K562 (cell line): ENCODE measurements at regions not wholly inside any gene's neighbourhood (a gene's known extent, or its start where the extent isn't known, plus 50 kb on each side); places are given as distances from the start of the nearest gene placed in this dataset.

Experiments
- ATAC-seq: fragments of 200-7000 bp; cut with Tn5 transposase; 3 replicates; pipeline ENCODE4 v1.9.1; 2020; ENCODE audit warnings: moderate library complexity
- BruUV-seq: library from RNA; stranded (reverse); fragments of 400-500 nt; replicated peaks from 2 replicates; lab custom pipeline; 2021; lab: Mats Ljungman, UMichigan
- CTCF ChIA-PET: fragments of 300-600 bp; formaldehyde crosslinking; extraction: SDS; loops from one replicate; lab custom pipeline; 2021; ENCODE audit warnings: low intra/inter-chr PET ratio; lab: Yijun Ruan, JAX
- POLR2A ChIA-PET: fragments of 300-600, 350-650 bp; sonication (Branson Sonifier 250); formaldehyde crosslinking; extraction: SDS; loops from one replicate; lab custom pipeline; 2021; ENCODE audit warnings: antibody characterized with exemption, inconsistent platforms; lab: Yijun Ruan, JAX
- DNase-seq, 4 experiments: peaks; one replicate each; pipeline versions ENCODE4 v3.0.0 to v3.0.0-alpha.2; 2011 to 2018; ENCODE audit warnings: low spot score in 3 of 4, mixed read lengths in 3 of 4; ENCODE audit errors: extremely low read depth in 1 of 4
- FAIRE-seq: peaks from 2 replicates; lab custom pipeline; 2011; peaks lifted over from hg19 to GRCh38; lab: Jason Lieb, UNC
- H2AFZ ChIP-seq: 2 replicates; pipeline ENCODE4 v1.6.0; 2011; ENCODE audit warnings: low read depth, low read length, control low read depth, inconsistent platforms
- H3K27ac ChIP-seq: fragments of 200-600 bp; 3 replicates; pipeline ENCODE4 v1.8.0; 2011; ENCODE audit warnings: low read depth, mild to moderate bottlenecking, control low read depth, inconsistent platforms, low read length, moderate library complexity, mixed read lengths; ENCODE audit errors: extremely low read depth
- H3K27me3 ChIP-seq, 2 experiments: fragments of 300-600 bp in 1 of 2; 2 replicates in 1 of 2; 3 replicates in 1 of 2; pipeline versions ENCODE4 v1.6.0 to v1.8.0; 2011; ENCODE audit warnings: inconsistent platforms in 2 of 2, low read length in 2 of 2, mild to moderate bottlenecking in 1 of 2, mixed read lengths in 1 of 2, moderate library complexity in 1 of 2; ENCODE audit not compliant: control insufficient read depth in 2 of 2, insufficient read depth in 2 of 2
- H3K36me3 ChIP-seq: fragments of 300-600 bp; 3 replicates; pipeline ENCODE4 v1.8.0; 2011; ENCODE audit warnings: mild to moderate bottlenecking, low read length, inconsistent platforms; ENCODE audit not compliant: control insufficient read depth, insufficient read depth
- H3K4me1 ChIP-seq, 2 experiments: fragments of 200-600 bp in 1 of 2; replicated peaks in 1 of 2; 2 replicates in 1 of 2; 3 replicates in 1 of 2; pipeline versions ENCODE4 v1.5.1 to v1.8.0; 2011; ENCODE audit warnings: inconsistent platforms in 2 of 2, low read length in 2 of 2, mild to moderate bottlenecking in 1 of 2, mixed read lengths in 1 of 2, moderate library complexity in 1 of 2; ENCODE audit not compliant: control insufficient read depth in 2 of 2, insufficient read depth in 2 of 2
- H3K4me2 ChIP-seq: 2 replicates; pipeline ENCODE4 v1.6.1; 2011; ENCODE audit warnings: low read length, control low read depth, inconsistent platforms, mixed read lengths; ENCODE audit not compliant: insufficient read depth
- H3K4me3 ChIP-seq: fragments of 200-600 bp; sonication (generic), shearing (Covaris generic); 2 replicates; pipeline ENCODE4 v1.5.1; 2016; ENCODE audit warnings: control low read depth, inconsistent platforms
- H3K79me2 ChIP-seq: fragments of 200-600 bp; 3 replicates; pipeline ENCODE4 v1.8.0; 2011; ENCODE audit warnings: low read length, inconsistent platforms; ENCODE audit not compliant: control insufficient read depth, insufficient read depth
- H3K9ac ChIP-seq, 2 experiments: 2 replicates each; pipeline versions ENCODE4 v1.6.0 to v1.6.1; 2011; ENCODE audit warnings: low read depth in 2 of 2, low read length in 2 of 2, control low read depth in 1 of 2, inconsistent platforms in 1 of 2, mild to moderate bottlenecking in 1 of 2, mixed read lengths in 1 of 2; ENCODE audit not compliant: insufficient read depth in 1 of 2
- H3K9me1 ChIP-seq: one replicate; pipeline ENCODE4 v1.6.0; 2011; ENCODE audit warnings: inconsistent platforms, mild to moderate bottlenecking, low read length, moderate library complexity; ENCODE audit not compliant: control insufficient read depth, insufficient read depth
- H3K9me3 ChIP-seq: replicated peaks from 2 replicates; pipeline ENCODE4 v1.5.1; 2011; ENCODE audit warnings: low read depth, low read length, inconsistent platforms; ENCODE audit not compliant: control insufficient read depth, insufficient read depth
- H4K20me1 ChIP-seq: replicated peaks from 2 replicates; pipeline ENCODE4 v1.6.1; 2011; ENCODE audit warnings: low read length, inconsistent platforms, mixed read lengths; ENCODE audit not compliant: control insufficient read depth, insufficient read depth
- AFF4 ChIP-seq: sonication (generic); formaldehyde crosslinking; IDR thresholded peaks from 2 replicates; pipeline ENCODE4 v1.8.0; 2023; ENCODE audit warnings: mild to moderate bottlenecking, missing genetic modification reagents
- CBFA2T2 ChIP-seq: fragments of 450-650 bp; conservative IDR thresholded peaks from 2 replicates; pipeline ENCODE4 v1.6.1; 2017; ENCODE audit warnings: mild to moderate bottlenecking
- CBFB ChIP-seq: sonication (generic); formaldehyde crosslinking; IDR thresholded peaks from 2 replicates; pipeline ENCODE4 v1.4.0; 2020; ENCODE audit warnings: mild to moderate bottlenecking, missing genetic modification reagents
- CTBP1 ChIP-seq: fragments of 450-650 bp; IDR thresholded peaks from 2 replicates; pipeline ENCODE4 v1.6.1; 2016; ENCODE audit warnings: borderline replicate concordance
- ELF4 ChIP-seq: fragments of 450-650 bp; formaldehyde crosslinking; IDR thresholded peaks from 2 replicates; pipeline ENCODE4 v1.4.0; 2022; ENCODE audit warnings: missing genetic modification characterization
- ETV5 ChIP-seq: sonication (generic); formaldehyde crosslinking; IDR thresholded peaks from 2 replicates; pipeline ENCODE4 v1.4.0; 2020; ENCODE audit warnings: low read depth, mild to moderate bottlenecking, missing genetic modification reagents
- GTF2F1 ChIP-seq: IDR thresholded peaks from 2 replicates; pipeline ENCODE4 v1.6.1; 2011; ENCODE audit warnings: low read depth, low read length, improper control_type of control experiment
- PCBP1 ChIP-seq: fragments of 200-400 bp; formaldehyde crosslinking; IDR thresholded peaks from 2 replicates; pipeline ENCODE4 v1.6.1; 2018; ENCODE audit warnings: mild to moderate bottlenecking, low read depth, low read length; ENCODE audit not compliant: poor library complexity, severe bottlenecking
- THAP7 ChIP-seq: fragments of 250-450 bp; sonication (Bioruptor Pico); IDR thresholded peaks from 2 replicates; pipeline ENCODE4 v1.5.0; 2021
- TOE1 ChIP-seq, 2 experiments: fragments of 450-650 bp in 1 of 2; sonication (generic) in 1 of 2; formaldehyde crosslinking in 1 of 2; IDR thresholded peaks; 2 replicates each; pipeline versions ENCODE4 v1.7.1 to v1.8.0; 2016 to 2022; ENCODE audit warnings: borderline replicate concordance in 2 of 2, mild to moderate bottlenecking in 2 of 2, antibody characterized with exemption in 1 of 2, inconsistent platforms in 1 of 2, low read depth in 1 of 2, missing genetic modification reagents in 1 of 2, moderate library complexity in 1 of 2
- ZBTB8A ChIP-seq: fragments of 450-650 bp; IDR thresholded peaks from 2 replicates; pipeline ENCODE4 v1.6.1; 2018; ENCODE audit warnings: mild to moderate bottlenecking, moderate library complexity; ENCODE audit not compliant: partially characterized antibody
- ZFX ChIP-seq: sonication (generic); formaldehyde crosslinking; IDR thresholded peaks from 2 replicates; pipeline ENCODE4 v1.8.0; 2022; ENCODE audit warnings: mild to moderate bottlenecking, missing genetic modification reagents, moderate library complexity
- ZMIZ1 ChIP-seq, 2 experiments: fragments of 150-350 bp in 1 of 2; IDR thresholded peaks; 2 replicates each; pipeline ENCODE4 v1.6.1; 2012 to 2016; ENCODE audit warnings: low read depth in 2 of 2, low read length in 2 of 2, mild to moderate bottlenecking in 1 of 2, moderate library complexity in 1 of 2
- ZNF311 ChIP-seq: fragments of 250-450 bp; sonication (Bioruptor Pico); IDR thresholded peaks from 2 replicates; pipeline ENCODE4 v1.4.0; 2020; ENCODE audit warnings: mild to moderate bottlenecking, moderate library complexity
- WGBS: fragments of 100-300 bp; shearing (Covaris generic); methylation state at CpG from one replicate; pipeline ENCODE4 v1.1.6; 2016; ENCODE audit warnings: low coverage, mixed read lengths; ENCODE audit not compliant: insufficient coverage; ENCODE audit errors: missing lambda C conversion rate; 5-methylcytosine and 5-hydroxymethylcytosine counted together
- in situ Hi-C: fragments of 300-500 bp; cut with MboI; formaldehyde crosslinking; loops from 4 replicates; pipeline ENCODE4 v1.15.0; 2018; ENCODE audit warnings: inconsistent platforms, mixed read lengths
- intact Hi-C: fragments of 100-400 bp; cut with micrococcal nuclease; formaldehyde crosslinking; loops from 2 replicates; pipeline ENCODE4 v1.14.2; 2022

GRCh38 chr12:13799574-13799973 lies 181.8 kb downstream of the GRIN2B start:
- ATAC-seq (no peak), DNase-seq (no peak), FAIRE-seq (no peak)
- CTCF ChIA-PET, result no interaction called here
- Histone ChIP-seq H3K9ac (no peak overlapping the region), H3K27ac (no peak overlapping the region), H3K79me2 (no peaks in the 10 kb centered on the region), H3K36me3 (no peaks in the 10 kb centered on the region), H3K27me3 (no peaks in the 10 kb centered on the region), H3K4me3 (no peak overlapping the region), H3K9me1 (no peaks in the 10 kb centered on the region), H3K4me1 (no peaks in the 10 kb centered on the region), H2AFZ (no peak overlapping the region), H3K9me3 (no peaks in the 10 kb centered on the region), H4K20me1 (no peaks in the 10 kb centered on the region), H3K4me2 (no peak overlapping the region)
- POLR2A ChIA-PET, result no interaction called here
- in situ Hi-C loops (no loop called here), intact Hi-C loops (no loop called here)
- no TSS peak for BruUV-seq
- WGBS, result 0% methylated on average over 3 of the region's 3 CpGs
- TF ChIP-seq ELF4 (CRISPR knock-in tag), result no peak
- TF ChIP-seq ZMIZ1 (IDR thresholded peaks at IDR 0.05; ENCODE audit: low read depth in 2 of 2, low read length in 2 of 2), result no peak
- TF ChIP-seq ZBTB8A, result no peak
- TF ChIP-seq THAP7 (CRISPR knock-in tag), result no peak
- TF ChIP-seq PCBP1, result no peak
- no peak for TF ChIP-seq ZNF311 (CRISPR knock-in tag)
- TF ChIP-seq GTF2F1, result no peak
- no peak for TF ChIP-seq AFF4 (CRISPR knock-in tag)
- TF ChIP-seq CBFB, result no peak
- no peak for TF ChIP-seq CBFA2T2
- no peak for TF ChIP-seq TOE1 (IDR thresholded peaks at IDR 0.05; ENCODE audit: borderline replicate concordance)
- TF ChIP-seq TOE1 (CRISPR knock-in tag; IDR thresholded peaks at IDR 0.05; ENCODE audit: borderline replicate concordance, low read depth), result no peak
- TF ChIP-seq ETV5 (CRISPR knock-in tag), result no peak
- no peak for TF ChIP-seq CTBP1
- no peak for TF ChIP-seq ZFX (CRISPR knock-in tag)
